Uterus (tissue), 3 donors: ENCODE measurements at regions not wholly inside any gene's neighbourhood (a gene's known extent, or its start where the extent isn't known, plus 50 kb on each side); places are given as distances from the start of the nearest gene placed in this dataset.

Experiments used
- DNase-seq, 2 donors: peaks; one replicate each; pipeline ENCODE4 v3.0.0-alpha.2; 2019 to 2020
- H3K27ac ChIP-seq, 2 donors: fragments of 200-600 bp; sonication (generic); 1 replicate in 1 of 2; 2 replicates in 1 of 2; pipeline ENCODE4 v1.5.1; 2016 to 2018
- H3K27me3 ChIP-seq, 2 donors: fragments of 200-600 bp; sonication (generic); one replicate each; pipeline ENCODE4 v1.5.1; 2018 to 2019; ENCODE audit warnings: control low read depth in 1 of 2
- H3K36me3 ChIP-seq, 2 donors: fragments of 200-600 bp; sonication (generic); one replicate each; pipeline ENCODE4 v1.5.1; 2019; ENCODE audit warnings: control low read depth in 1 of 2
- H3K4me1 ChIP-seq, 2 donors: fragments of 200-600 bp; sonication (generic); one replicate each; pipeline ENCODE4 v1.5.1; 2018 to 2019; ENCODE audit warnings: control low read depth in 1 of 2
- H3K4me3 ChIP-seq, 2 donors: fragments of 200-600 bp; sonication (generic); 1 replicate in 1 of 2; 2 replicates in 1 of 2; pipeline ENCODE4 v1.5.1; 2018 to 2019; ENCODE audit warnings: mild to moderate bottlenecking in 1 of 2
- H3K9me3 ChIP-seq, 2 donors: fragments of 200-600 bp; sonication (generic); one replicate each; pipeline ENCODE4 v1.5.1; 2019; ENCODE audit warnings: control low read depth in 1 of 2
- CTCF ChIP-seq, 4 experiments: fragments of 200-600 bp in 2 of 4; fragments of 450-650 bp in 2 of 4; sonication (generic) in 2 of 4; IDR thresholded peaks; one replicate each; pipeline ENCODE4 v1.5.1; 2016 to 2019; ENCODE audit warnings: antibody characterized with exemption in 4 of 4, mild to moderate bottlenecking in 2 of 4, moderate library complexity in 1 of 4
- POLR2A ChIP-seq, 2 donors: fragments of 450-650 bp; IDR thresholded peaks; one replicate each; pipeline ENCODE4 v1.6.1; 2016; ENCODE audit warnings: antibody characterized with exemption in 2 of 2, mild to moderate bottlenecking in 1 of 2, moderate library complexity in 1 of 2
- intact Hi-C: fragments of 100-400 bp; cut with DNase I; formaldehyde crosslinking; loops from one replicate; pipeline ENCODE4 v1.15.1; 2023; ENCODE audit warnings: low total_unique reads
- donor health status: DM: yes; HTN: yes; CAD: no.

GRCh38 chr9:71506821-71507220 lies 261.5 kb downstream of the CEMIP2 start:
- intact Hi-C loops = no loop called here
- Histone ChIP-seq H3K4me3 (no peak overlapping the region), H3K27me3 (no peaks in the 10 kb centered on the region), H3K4me1 (no peaks in the 10 kb centered on the region), H3K36me3 (no peaks in the 10 kb centered on the region), H3K9me3 (no peaks in the 10 kb centered on the region), H3K27ac (no peak overlapping the region)
- TF ChIP-seq POLR2A (IDR thresholded peaks at IDR 0.05) = no peak
- TF ChIP-seq CTCF (IDR thresholded peaks at IDR 0.05) = no peak
- no peak for DNase-seq

DNA sequence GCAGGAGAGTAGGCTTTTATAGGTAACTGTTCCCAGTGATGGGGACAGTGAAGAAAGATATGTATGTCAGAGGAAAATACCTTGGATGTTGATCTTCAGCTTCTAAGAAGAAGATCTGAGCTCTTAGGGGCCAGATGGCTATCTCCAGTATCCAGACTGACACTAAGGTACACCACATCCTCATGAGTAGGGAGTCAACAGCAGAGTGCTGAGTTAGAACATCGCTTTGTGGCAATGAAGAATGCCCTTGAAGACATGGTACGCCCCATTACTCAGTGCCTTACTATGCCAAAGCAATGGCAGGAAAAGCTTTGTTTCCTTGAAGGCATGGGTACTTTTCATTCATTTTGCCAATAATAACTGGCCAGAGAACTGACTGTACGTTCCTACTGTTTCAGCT lies 263.7 kb downstream of the CEMIP2 start:
- Histone ChIP-seq H3K9me3 (no peaks in the 10 kb centered on the region), H3K27me3 (no peaks in the 10 kb centered on the region), H3K27ac (no peak overlapping the region), H3K4me3 (no peak overlapping the region), H3K4me1 (no peaks in the 10 kb centered on the region), H3K36me3 (no peaks in the 10 kb centered on the region)
- TF ChIP-seq CTCF (IDR thresholded peaks at IDR 0.05) = no peak
- DNase-seq = no peak
- intact Hi-C loops = no loop called here

- no peaks in the 10 kb centered on the region for H3K36me3 ChIP-seq
- no peaks in the 10 kb centered on the region for H3K27me3 ChIP-seq
- H3K9me3 ChIP-seq = no peaks in the 10 kb centered on the region
- no peak for DNase-seq
- intact Hi-C loops = no loop called here
- H3K27ac ChIP-seq = no peak overlapping the region
- TF ChIP-seq POLR2A (IDR thresholded peaks at IDR 0.05) (no peak), CTCF (IDR thresholded peaks at IDR 0.05) (no peak)
- no peaks in the 10 kb centered on the region for H3K4me1 ChIP-seq
- H3K4me3 ChIP-seq = no peak overlapping the region
Measured at GRCh38 chr9:71498691-71499090, 269.6 kb downstream of the CEMIP2 start.

DNA sequence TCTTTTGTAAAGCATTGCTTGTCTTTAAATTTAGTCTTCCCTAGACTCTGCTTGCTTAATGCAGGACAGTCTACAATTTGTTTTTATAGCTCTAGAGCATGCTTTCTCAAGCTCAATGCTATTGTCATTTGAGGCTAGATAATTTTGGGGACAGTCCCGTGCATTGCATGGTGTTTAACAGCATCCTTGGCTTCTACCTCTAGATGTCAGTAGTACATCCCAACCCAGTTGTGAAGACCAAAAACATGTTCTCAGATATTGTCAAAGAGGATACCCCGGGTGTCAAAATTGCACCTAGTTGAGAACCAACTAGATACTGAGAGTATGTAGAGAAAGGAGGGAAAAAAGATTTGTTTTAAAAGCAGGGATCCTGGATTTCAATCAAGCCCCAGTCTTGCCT lies 277.5 kb downstream of the CEMIP2 start:
- Histone ChIP-seq H3K27me3 (no peaks in the 10 kb centered on the region), H3K9me3 (no peaks in the 10 kb centered on the region), H3K36me3 (no peaks in the 10 kb centered on the region), H3K4me1 (no peaks in the 10 kb centered on the region), H3K27ac (no peak overlapping the region), H3K4me3 (no peak overlapping the region)
- intact Hi-C loops = no loop called here
- DNase-seq = no peak
- no peak for TF ChIP-seq CTCF (IDR thresholded peaks at IDR 0.05)
- no peak for TF ChIP-seq POLR2A (IDR thresholded peaks at IDR 0.05)

DNA sequence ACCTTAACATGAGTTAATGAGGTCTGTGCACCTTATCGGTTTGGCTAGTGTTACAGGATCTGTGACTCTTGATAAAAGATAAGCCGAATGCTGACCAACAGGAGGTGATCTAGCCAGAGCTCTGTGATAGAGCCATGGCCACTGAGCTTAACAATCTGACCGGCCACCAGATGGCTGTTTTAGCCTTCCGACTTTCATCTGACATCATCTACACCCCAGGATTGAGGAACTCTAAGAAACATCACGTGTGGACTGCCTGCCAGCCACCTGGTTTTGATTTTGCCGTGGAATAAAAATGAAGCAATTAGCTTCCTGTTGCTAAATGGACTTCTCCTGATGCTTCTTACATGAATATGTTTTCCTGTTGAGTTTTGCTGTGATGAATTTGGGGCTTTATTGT lies 281.3 kb downstream of the CEMIP2 start:
- Histone ChIP-seq H3K27me3 (no peaks in the 10 kb centered on the region), H3K27ac (no peak overlapping the region), H3K9me3 (no peaks in the 10 kb centered on the region), H3K4me1 (no peaks in the 10 kb centered on the region), H3K4me3 (no peak overlapping the region), H3K36me3 (no peaks in the 10 kb centered on the region)
- TF ChIP-seq POLR2A (IDR thresholded peaks at IDR 0.05) (no peak), CTCF (IDR thresholded peaks at IDR 0.05) (no peak)
- DNase-seq = no peak
- intact Hi-C loops = no loop called here
